Adipocyte (in vitro differentiated cells): ENCODE measurements at regions not wholly inside any gene's neighbourhood (a gene's known extent, or its start where the extent isn't known, plus 50 kb on each side); places are given as distances from the start of the nearest gene placed in this dataset.

Experiments
- DNase-seq: peaks from one replicate; pipeline ENCODE4 v3.0.0-alpha.2; 2015; ENCODE audit warnings: low read depth
- H3K27me3 ChIP-seq: replicated peaks from 2 replicates; pipeline ENCODE4 v1.7.0; 2013; ENCODE audit warnings: mild to moderate bottlenecking, low read length, moderate library complexity; ENCODE audit not compliant: control insufficient read depth, insufficient read depth
- H3K36me3 ChIP-seq: 2 replicates; pipeline ENCODE4 v1.7.0; 2013; ENCODE audit warnings: low read length, mild to moderate bottlenecking, moderate library complexity; ENCODE audit not compliant: control insufficient read depth, insufficient read depth, severe bottlenecking
- H3K4me1 ChIP-seq: 2 replicates; pipeline ENCODE4 v1.7.0; 2013; ENCODE audit warnings: mild to moderate bottlenecking, low read length, moderate library complexity; ENCODE audit not compliant: control insufficient read depth, insufficient read depth
- H3K4me3 ChIP-seq: 2 replicates; pipeline ENCODE4 v1.7.0; 2013; ENCODE audit warnings: mild to moderate bottlenecking, low read length, moderate library complexity
- H3K9ac ChIP-seq: 2 replicates; pipeline ENCODE4 v1.7.0; 2013; ENCODE audit warnings: mild to moderate bottlenecking, low read length, moderate library complexity
- H3K9me3 ChIP-seq: 2 replicates; pipeline ENCODE4 v1.7.0; 2013; ENCODE audit warnings: mild to moderate bottlenecking, low read length, moderate library complexity; ENCODE audit not compliant: control insufficient read depth

DNA sequence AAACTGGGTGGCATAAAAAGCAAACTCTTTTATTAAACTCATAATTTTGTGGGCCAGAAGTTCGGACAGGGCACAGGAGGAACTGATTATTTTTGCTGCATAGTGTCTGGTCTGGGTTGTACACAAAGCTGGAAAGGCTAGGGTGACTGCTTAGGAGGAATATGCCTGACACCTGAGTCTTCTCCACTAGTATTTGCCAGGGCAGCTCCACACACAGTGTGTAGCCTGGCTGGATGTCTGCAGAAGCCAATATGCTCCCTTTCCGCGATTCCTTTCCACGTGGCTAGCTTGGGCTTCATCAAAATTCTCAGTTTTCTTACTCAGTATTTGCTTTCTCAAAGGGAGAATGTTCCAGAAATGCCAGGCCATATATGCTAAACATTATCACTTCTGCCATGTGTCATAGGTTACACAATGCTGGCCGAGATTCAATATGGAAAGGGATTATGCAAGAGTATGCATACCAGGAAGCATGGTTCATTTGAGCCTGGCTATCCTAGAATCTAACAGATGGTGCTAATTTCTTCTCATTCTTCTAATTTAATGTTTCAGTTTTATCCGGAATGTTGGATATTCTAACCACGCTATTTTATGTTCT, 142.7 kb upstream of the DOK6 start:
- no peaks in the 10 kb centered on the region for H3K9me3 ChIP-seq
- no peaks in the 10 kb centered on the region for H3K27me3 ChIP-seq
- H3K9ac ChIP-seq, result no peak overlapping the region
- no peaks in the 10 kb centered on the region for H3K36me3 ChIP-seq
- peak; percentile 92 for DNase-seq
- H3K4me3 ChIP-seq, result peak overlapping the region; percentile 32
- peaks cover 11% of the 10 kb centered on the region for H3K4me1 ChIP-seq

DNA sequence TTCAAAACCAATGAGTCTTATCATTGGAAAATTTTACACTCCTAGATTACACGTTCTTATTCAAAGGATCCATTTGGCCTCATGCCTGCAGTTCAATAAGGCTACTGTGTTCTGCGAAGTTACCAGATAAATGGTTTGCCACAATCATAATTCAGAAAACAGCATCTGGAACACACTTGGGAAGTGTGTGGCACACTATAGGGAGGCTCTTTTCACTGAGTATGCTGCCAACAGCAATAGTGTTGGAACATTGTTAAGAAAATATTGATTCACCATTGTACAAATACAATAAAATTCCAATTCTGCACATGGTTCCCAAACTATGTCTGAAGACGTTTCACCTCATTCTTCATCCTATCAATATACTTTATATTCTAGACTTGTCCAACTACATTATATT, 141.4 kb upstream of the DOK6 start:
- Histone ChIP-seq H3K36me3 (no peaks in the 10 kb centered on the region), H3K9ac (no peak overlapping the region), H3K27me3 (no peaks in the 10 kb centered on the region), H3K4me1 (peaks cover 11% of the 10 kb centered on the region), H3K4me3 (no peak overlapping the region), H3K9me3 (no peaks in the 10 kb centered on the region)
- DNase-seq, result no peak

DNA sequence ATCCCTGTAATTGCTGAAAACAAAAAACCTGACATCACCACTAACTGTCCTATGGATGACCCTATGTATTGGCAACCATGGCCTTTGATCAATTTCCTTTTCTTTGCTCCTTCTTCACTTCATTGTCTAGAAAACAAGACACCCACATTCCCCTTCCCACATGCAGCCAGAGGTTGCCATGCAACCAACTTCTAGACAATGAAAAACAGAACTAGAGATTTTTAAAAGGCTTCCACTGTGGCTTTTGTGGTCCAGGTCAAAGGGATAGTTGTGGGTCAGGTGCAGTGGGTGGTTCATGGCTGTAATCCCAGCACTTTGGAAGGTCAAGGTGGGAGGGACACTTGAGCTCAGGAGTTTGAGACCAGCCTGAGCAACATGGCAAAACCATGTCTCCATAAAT, 139.3 kb upstream of the DOK6 start:
- Histone ChIP-seq H3K27me3 (no peaks in the 10 kb centered on the region), H3K4me3 (no peak overlapping the region), H3K9me3 (no peaks in the 10 kb centered on the region), H3K36me3 (no peaks in the 10 kb centered on the region), H3K4me1 (peaks cover 11% of the 10 kb centered on the region), H3K9ac (no peak overlapping the region)
- DNase-seq, result no peak

DNA sequence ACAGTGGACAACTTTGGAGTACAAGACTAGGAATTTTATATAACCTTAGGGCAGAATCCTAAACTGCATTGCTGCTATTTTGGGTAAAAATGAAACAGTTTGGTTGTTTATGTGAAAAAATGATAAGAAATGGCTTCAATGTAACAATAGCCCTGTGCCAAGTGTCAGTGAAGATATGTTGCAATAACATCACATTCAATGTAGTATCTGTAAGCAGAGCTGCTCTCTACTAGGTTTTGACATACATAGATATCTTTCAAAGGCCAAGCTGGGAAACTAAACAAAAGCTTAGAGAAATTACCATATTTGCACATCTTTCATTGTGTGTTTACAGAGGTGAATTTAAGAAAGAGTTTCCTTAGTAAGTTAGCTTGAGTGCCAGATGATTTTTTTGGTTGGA, 135.0 kb upstream of the DOK6 start:
- DNase-seq, result peak; percentile 69
- peaks cover 8% of the 10 kb centered on the region for H3K9me3 ChIP-seq
- H3K4me3 ChIP-seq, result no peak overlapping the region
- no peaks in the 10 kb centered on the region for H3K4me1 ChIP-seq
- no peak overlapping the region for H3K9ac ChIP-seq
- no peaks in the 10 kb centered on the region for H3K36me3 ChIP-seq
- no peaks in the 10 kb centered on the region for H3K27me3 ChIP-seq

DNA sequence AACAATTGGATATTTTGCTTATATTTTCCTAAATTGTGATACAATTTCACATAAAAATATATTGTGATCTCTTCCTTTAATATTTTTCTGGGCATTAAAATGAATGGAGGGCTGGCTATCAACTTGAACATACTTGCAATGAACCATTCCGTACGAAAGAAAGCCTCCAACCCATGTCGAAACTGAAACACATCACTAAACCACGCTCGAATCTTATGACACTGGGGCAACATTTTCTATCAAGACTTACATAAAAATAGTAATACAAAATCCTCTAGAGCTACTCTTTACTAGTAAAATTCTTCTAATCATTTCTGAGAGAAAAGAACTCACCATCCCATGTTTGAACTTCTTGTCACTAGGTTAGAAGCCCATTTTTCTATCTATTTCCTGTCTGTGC, 132.8 kb upstream of the DOK6 start:
- Histone ChIP-seq H3K4me3 (no peak overlapping the region), H3K27me3 (no peaks in the 10 kb centered on the region), H3K9ac (no peak overlapping the region), H3K4me1 (no peaks in the 10 kb centered on the region), H3K36me3 (no peaks in the 10 kb centered on the region), H3K9me3 (peaks cover 8% of the 10 kb centered on the region)
- DNase-seq, result no peak

DNA sequence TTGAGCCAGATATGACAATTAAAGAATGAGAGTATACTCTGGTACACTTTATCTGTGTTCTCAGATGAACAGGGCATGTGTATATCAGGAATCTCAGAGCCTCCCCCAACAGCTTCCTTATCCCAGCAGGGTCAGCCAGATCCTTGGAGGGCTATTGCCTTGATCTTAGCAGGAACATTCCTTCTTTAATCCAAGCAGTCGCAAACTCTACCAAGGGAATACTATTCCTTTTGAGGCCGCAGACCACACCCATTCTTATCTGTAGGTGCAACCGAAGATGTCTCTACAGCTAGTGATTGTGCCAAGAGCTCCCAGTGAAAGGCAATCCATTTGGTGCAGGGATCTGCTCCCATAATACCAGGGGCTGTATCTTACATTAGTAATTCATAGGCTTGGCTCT, 118.3 kb upstream of the DOK6 start:
- Histone ChIP-seq H3K36me3 (no peaks in the 10 kb centered on the region), H3K9me3 (peaks cover 8% of the 10 kb centered on the region), H3K9ac (no peak overlapping the region), H3K4me3 (no peak overlapping the region), H3K4me1 (no peaks in the 10 kb centered on the region), H3K27me3 (no peaks in the 10 kb centered on the region)
- no peak for DNase-seq

DNA sequence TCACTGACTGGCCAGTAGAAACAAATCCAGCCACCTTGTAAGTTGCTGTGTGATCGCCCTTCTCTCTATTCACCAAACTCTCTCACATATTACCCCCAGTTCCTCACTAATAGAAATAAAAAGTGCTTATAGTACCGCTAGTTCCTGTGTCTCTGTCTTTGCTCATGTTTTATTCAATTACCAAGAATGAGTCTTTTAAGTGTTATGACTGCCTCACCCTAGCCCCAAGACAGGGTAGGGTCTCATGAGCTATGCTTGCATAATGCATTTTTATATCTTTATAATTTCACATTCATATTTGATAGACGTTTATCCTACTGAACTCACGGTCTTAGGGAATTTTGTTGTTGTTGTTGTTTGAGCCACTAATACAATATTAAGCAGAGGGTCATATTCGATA, 109.6 kb upstream of the DOK6 start:
- Histone ChIP-seq H3K4me3 (no peak overlapping the region), H3K27me3 (no peaks in the 10 kb centered on the region), H3K9me3 (peaks cover 9% of the 10 kb centered on the region), H3K9ac (no peak overlapping the region), H3K36me3 (no peaks in the 10 kb centered on the region), H3K4me1 (no peaks in the 10 kb centered on the region)
- DNase-seq, result no peak

DNA sequence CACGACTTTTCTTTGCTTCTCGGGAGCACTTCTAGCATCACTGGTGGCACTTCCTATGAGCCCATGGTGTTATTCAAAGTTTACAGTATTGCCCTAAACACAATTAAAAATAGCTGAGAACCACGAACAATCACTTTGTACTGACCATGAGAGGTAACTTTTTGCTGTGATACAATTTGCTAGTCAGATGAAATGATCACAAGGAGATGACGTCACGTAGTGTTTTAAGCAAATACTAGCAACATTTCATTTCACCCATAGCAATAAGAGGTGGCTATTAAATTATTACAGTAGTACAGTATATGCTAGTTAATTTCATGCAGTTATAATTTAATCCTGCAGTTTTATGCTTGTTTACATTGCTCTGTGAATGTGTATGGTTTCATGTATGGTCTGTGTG, 108.9 kb upstream of the DOK6 start:
- H3K4me1 ChIP-seq, result no peaks in the 10 kb centered on the region
- peaks cover 10% of the 10 kb centered on the region for H3K9me3 ChIP-seq
- no peak overlapping the region for H3K9ac ChIP-seq
- H3K36me3 ChIP-seq, result no peaks in the 10 kb centered on the region
- no peak for DNase-seq
- no peak overlapping the region for H3K4me3 ChIP-seq
- no peaks in the 10 kb centered on the region for H3K27me3 ChIP-seq

DNA sequence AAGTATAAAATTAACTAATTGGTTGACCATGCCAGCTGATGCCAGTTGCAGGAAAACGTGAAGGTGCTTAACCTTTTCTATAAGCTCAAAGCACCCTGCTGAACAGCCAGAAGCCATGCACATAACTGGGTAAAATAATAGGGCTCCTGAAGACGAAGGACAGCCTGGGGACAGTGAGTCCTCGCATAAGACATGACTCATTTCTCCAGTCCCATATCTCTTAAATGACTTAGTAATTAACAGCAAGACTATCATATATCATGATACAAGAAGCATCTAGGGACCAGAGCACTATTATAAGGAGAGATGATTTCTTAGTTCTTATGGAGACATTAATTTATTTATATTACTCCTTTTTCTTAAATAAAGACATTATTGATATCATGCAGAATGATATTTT, 100.5 kb upstream of the DOK6 start:
- Histone ChIP-seq H3K36me3 (no peaks in the 10 kb centered on the region), H3K27me3 (no peaks in the 10 kb centered on the region), H3K4me1 (no peaks in the 10 kb centered on the region), H3K9ac (no peak overlapping the region), H3K4me3 (no peak overlapping the region), H3K9me3 (peaks cover 18% of the 10 kb centered on the region)
- DNase-seq, result no peak

DNA sequence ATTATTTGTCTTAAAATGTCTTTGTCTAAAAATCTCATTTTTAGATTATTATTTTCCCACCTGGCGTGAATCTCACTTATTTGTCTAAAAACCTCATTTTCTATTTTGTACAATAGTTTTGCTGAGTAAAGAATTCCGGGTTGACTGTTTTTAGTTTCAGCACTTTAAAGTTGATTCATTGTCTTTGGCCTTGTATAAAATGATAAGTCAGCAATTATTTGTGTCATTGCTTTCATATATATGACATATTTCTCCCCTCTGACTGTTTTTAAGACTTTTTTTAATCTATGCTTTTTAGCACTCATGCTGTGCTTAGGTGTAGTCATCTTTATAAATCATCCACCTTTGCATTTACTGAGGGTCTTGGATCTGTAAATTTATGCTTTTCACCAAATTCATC, 92.1 kb upstream of the DOK6 start:
- Histone ChIP-seq H3K4me3 (no peak overlapping the region), H3K9me3 (peaks cover 5% of the 10 kb centered on the region), H3K36me3 (no peaks in the 10 kb centered on the region), H3K27me3 (no peaks in the 10 kb centered on the region), H3K9ac (no peak overlapping the region), H3K4me1 (no peaks in the 10 kb centered on the region)
- no peak for DNase-seq

DNA sequence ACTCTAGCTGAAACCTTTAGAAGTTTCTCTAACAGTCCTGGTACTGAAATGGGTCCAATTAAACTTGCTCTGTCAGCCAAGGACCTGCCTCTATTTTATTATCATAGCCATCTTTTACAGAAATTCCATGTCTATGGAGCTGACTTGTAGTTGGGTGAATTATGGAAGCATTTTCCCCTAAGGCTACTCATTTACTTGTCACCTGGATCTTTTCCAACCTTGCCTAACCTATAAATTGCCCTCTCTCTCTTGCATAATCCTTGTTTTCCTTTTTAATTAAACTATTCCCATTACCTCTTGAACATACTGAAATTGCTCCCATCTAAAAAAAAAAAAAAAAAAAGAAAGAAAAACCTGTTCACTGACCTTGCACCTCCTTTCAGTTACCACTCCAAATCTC, 74.6 kb upstream of the DOK6 start:
- no peak overlapping the region for H3K9ac ChIP-seq
- no peaks in the 10 kb centered on the region for H3K36me3 ChIP-seq
- DNase-seq, result peak; percentile 2
- H3K27me3 ChIP-seq, result no peaks in the 10 kb centered on the region
- no peak overlapping the region for H3K4me3 ChIP-seq
- no peaks in the 10 kb centered on the region for H3K9me3 ChIP-seq
- H3K4me1 ChIP-seq, result no peaks in the 10 kb centered on the region

DNA sequence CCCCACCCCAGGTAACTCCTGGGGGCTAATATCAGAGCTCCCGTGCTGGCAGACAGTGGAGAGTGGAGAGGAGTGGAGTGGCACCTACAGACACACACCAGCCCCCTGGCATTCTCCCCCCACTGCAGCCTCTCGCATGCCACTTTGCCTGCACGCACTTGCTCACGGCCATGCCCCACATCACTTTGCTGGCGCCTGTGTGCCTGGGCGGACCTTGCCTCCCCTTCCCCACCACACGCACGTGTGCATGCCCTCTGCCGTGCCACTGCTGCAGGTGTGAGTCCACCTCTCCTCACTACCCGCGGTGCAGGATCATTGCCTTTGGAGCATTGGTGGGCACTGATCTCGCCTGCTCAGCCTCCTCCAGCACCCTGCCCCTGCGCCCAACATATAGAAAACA, 72.6 kb upstream of the DOK6 start:
- Histone ChIP-seq H3K36me3 (no peaks in the 10 kb centered on the region), H3K9ac (no peak overlapping the region), H3K27me3 (no peaks in the 10 kb centered on the region), H3K4me3 (no peak overlapping the region), H3K9me3 (no peaks in the 10 kb centered on the region), H3K4me1 (no peaks in the 10 kb centered on the region)
- DNase-seq, result no peak
